ENCODE measurements at regions not wholly inside any gene's neighbourhood (a gene's known extent, or its start where the extent isn't known, plus 50 kb on each side); places are given as distances from the start of the nearest gene placed in this dataset.

DNA sequence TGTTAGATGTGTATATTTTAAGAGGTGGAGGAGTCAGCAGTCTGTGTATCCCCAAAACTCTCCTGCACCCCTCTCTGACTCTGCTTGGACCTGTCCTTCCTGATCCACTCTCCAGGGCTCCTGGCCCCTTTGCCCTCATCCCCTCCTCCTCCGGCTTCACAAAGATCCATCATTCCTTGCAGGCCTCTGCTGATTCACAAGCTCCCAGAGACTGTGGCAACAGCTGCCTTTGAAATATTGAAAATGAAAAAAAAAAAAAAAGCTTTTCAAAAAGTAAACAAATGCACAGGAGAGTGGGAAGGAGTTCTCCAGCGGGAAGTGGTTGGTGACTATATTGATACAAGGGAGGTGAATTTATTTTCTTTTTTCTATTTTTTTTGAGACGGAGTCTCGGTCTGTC lies 330.2 kb upstream of the SULF2 start:
- TF ChIP-seq, protein P1, sequence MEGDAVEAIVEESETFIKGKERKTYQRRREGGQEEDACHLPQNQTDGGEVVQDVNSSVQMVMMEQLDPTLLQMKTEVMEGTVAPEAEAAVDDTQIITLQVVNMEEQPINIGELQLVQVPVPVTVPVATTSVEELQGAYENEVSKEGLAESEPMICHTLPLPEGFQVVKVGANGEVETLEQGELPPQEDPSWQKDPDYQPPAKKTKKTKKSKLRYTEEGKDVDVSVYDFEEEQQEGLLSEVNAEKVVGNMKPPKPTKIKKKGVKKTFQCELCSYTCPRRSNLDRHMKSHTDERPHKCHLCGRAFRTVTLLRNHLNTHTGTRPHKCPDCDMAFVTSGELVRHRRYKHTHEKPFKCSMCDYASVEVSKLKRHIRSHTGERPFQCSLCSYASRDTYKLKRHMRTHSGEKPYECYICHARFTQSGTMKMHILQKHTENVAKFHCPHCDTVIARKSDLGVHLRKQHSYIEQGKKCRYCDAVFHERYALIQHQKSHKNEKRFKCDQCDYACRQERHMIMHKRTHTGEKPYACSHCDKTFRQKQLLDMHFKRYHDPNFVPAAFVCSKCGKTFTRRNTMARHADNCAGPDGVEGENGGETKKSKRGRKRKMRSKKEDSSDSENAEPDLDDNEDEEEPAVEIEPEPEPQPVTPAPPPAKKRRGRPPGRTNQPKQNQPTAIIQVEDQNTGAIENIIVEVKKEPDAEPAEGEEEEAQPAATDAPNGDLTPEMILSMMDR (IDR thresholded peaks at IDR 0.05; ENCODE audit: borderline replicate concordance, extremely low read depth, low read length, poor library complexity, severe bottlenecking): no peak
- TF ChIP-seq EZH2 (IDR thresholded peaks at IDR 0.05; ENCODE audit: borderline replicate concordance, low read depth, low read length, severe bottlenecking): no peak
